Globus pallidus (tissue), 1 donor: ENCODE measurements at regions not wholly inside any gene's neighbourhood (a gene's known extent, or its start where the extent isn't known, plus 50 kb on each side); places are given as distances from the start of the nearest gene placed in this dataset.
"Not testable (repeated sequence)": the region's sequence is repeated elsewhere in the genome, so short reads cannot be mapped to it uniquely, and the experiment has no call there.

Experiments used
- DNase-seq: peaks from one replicate; pipeline ENCODE4 v3.0.0-alpha.2; 2015; ENCODE audit warnings: low spot score

- DNase-seq = no peak
Measured at GRCh38 chr4:75189711-75190335, 256.9 kb downstream of the PARM1 start.

DNA sequence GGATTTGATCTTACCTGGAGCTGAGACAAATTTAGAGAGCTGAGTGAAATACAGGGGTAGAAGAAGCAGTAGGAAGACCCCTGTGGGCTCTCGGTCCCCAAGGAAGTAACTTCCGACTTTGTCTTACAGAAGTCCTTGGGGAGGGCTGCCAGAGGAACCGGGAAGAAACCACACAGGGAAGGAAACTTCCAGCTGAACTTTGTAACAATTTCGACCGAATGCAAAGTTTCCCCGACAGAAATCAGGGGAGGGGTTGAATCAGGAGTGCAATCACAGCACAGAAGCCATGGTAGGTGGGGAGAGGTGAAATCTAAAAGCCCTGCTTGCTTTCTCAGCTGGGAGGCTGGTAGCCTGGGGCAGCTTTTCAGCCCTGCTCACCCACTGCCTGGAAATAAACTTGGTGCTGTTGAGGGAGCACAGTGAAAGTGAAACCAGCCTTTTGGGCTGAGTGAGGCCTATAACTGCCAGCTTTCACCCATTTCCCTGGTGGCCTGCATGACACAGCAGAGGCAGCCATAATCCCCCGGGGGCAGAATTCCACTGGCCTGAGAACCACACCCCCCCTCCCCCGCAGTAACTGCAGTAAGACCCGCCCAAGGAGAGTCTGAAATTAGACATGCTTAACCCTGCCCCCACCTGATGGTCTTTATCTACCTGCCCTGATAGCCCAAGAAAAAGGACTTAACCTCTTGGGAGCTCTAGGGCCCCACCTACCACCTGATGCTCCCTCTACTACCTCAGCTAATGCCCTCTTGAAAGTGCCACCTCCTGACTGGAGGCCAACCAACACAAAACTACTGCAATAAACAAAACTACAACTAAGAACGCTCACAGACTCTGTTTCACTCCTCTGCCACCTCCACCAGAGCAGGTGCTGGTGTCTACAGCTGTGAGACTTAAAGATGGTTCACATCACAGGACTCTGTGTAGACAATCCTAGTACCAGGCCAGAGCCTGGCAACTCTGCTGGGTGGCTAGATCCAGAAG, 248.2 kb downstream of the PARM1 start:
- DNase-seq = no peak

- DNase-seq = no peak
Measured at GRCh38 chr4:75180217-75180616, 247.3 kb downstream of the PARM1 start.

GRCh38 chr4:75179510-75179909, 246.6 kb downstream of the PARM1 start:
- DNase-seq = no peak

DNA sequence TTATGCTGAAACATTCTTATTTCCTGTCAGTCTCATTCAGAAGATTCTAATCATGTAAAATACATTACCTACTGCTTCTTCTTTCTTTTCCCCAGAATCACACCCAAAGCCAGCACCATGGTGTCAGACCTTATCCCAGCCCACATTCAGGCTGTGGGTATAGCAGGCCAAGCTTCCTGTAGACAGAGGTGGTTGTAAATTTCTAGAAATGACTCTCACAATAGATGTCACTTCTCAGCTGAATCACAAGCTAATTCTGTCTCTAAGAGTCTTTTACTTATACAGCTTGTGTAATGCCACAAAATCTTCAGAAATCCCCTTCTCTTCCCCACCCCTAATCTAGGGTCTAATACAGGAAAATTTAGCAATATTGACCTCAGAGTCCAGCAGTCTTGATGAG, 239.6 kb downstream of the PARM1 start:
- no peak for DNase-seq

DNA sequence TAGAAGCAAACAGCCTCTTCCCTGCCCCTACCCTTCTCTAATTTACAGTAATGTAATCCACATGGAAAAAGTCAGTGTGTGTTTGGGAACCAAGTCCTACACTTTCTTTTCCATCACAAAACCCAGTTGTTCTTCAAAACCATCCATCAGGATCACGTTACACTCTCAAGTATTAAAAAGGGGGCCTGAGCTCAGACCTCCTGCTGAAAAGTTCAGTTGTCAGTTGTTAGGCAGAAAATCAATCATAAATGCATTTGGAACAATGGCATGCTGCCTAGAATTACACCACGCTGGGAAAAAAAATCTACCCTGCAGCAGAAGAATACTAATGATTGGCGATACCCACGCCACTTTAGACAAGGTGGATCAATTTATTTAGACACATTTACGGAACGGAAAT, 236.5 kb downstream of the PARM1 start:
- no peak for DNase-seq

DNA sequence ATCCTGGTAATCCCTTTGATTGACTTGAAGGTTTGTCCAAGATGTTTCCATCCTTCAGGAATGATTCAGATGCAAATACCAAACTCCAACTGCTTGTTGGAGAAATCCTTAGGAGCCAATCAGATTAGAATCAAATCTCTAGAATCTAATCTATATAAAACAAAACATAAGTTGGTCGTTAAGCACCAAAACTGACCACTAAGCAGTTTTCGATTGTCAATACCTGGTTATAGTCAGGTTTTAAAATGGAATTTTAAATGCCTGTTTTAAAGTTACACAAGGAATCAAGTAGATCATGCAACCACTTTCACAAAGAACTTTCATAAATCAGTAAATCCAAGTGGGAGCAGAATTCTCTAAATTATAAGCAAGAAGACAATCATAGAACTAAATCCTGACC, 236.1 kb downstream of the PARM1 start:
- no peak for DNase-seq

GRCh38 chr4:75168548-75168947, 235.6 kb downstream of the PARM1 start:
- no peak for DNase-seq

GRCh38 chr4:75165100-75165499, 232.2 kb downstream of the PARM1 start:
- DNase-seq = not testable (repeated sequence)

DNA sequence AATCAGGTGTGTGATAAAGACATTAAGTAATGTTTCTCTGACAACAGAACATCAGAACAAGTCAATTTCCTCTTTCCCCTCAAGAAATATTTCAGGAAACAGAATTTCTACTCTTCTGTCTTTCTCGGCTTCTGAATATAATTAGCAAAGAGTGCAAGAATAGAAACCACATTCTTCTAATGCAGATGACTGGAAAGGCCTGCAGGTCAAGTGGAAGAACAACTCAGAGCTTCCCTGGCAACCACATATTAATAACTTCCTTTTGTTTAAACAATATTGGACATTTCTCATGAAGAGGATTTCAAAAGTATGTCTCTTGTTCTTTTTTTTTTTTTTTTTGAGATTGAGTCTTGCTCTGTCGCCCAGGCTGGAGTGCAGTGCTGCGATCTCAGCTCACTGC, 225.5 kb downstream of the PARM1 start:
- DNase-seq = no peak

- DNase-seq = no peak
Measured at GRCh38 chr4:75154994-75155393, 222.1 kb downstream of the PARM1 start.

DNA sequence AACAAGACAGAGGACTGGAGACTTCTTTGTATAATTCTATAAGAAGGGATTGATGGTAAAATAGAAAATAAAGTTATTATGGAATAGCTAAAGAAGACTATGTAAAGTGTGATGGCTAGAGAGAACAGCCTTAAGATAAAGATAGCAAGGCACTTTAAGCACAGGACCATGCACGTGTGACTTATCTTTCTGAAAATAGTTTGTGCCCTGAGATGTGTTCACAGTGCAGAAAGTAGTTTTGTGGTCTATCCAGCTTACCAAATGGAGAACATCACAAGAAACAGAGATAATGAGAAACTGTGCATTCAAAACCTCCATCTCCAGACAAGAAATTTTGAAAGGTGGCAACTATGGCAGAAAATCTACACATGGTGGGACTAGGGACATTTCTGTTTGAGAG, 213.3 kb downstream of the PARM1 start:
- no peak for DNase-seq

DNA sequence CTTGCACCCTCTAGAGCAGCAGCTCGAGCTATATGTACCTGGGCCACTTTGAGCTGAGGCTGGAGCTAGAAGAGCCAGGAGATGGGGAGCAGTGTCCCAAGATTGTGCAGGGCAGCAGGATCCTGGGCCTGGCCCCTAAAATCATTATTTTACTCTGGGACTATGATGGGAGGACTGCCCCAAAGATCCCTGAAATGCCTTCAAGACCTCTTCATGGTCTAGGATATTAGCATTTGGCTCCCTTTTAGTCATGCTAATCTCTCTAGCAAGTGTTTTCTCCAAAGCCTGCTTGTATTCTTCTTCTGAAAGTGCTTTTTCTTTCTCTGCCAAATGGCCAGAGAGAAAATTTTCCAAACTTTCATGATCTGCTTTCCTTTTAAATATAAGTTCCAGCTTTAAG, 211.6 kb downstream of the PARM1 start:
- no peak for DNase-seq

DNA sequence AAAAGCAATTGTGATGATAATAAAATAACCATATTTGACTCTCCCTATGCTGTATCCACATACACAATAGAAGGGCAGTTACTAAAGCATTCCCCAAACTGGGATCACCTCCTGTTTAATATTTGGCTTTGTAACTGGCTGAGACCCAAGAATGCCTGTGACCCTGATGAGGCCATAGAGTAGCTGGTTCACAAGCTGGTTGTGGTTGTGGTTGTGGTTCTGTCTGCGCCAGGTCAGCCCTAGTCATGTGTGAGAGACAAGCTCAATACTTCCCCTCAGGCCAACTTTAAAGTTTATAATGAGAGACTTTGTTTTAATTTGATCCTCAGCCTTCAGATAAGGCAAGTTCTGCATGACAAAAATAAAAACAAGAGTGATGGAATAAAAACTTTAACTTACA, 209.9 kb downstream of the PARM1 start:
- no peak for DNase-seq

DNA sequence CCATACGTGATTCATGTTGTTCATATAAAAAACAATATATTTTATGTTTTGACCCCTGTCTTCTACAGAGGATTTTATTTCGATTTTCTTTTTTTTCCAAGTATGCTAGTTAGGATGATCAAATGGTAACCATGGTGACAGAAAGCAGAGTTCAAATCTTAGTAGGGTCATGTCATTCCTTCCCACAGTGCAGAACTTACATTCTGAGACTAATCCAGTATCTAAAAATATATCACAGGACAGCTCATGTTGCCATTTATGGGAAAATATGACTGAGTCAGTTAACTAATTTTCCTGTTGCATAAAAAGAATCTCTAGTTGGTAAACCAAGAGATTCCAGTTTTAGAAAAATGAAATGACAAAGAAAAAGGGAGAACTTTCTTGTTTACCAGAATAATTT, 209.5 kb downstream of the PARM1 start:
- DNase-seq = no peak

DNA sequence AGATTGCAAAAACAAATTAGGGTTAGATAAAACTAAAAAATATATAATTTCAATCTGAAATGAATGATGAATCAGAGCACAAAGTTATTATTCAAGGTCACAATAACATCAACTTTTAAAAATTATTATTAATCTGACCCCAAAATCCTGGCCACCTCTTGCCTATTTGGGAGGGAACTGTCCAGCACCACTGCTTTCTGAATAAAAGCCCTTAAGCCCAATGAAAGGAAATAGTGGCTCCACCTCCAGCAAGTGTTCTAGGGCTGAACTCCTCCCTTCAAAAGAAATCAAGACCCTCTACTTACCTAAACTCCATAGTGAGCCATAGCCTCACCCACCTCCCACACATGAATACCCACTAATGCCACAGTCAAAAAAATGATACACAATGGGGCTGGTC, 208.2 kb downstream of the PARM1 start:
- DNase-seq = no peak

GRCh38 chr4:75137302-75137701, 204.4 kb downstream of the PARM1 start:
- no peak for DNase-seq

GRCh38 chr4:75135068-75135825, 202.3 kb downstream of the PARM1 start:
- DNase-seq = no peak

GRCh38 chr4:75126870-75127269, 194.0 kb downstream of the PARM1 start:
- not testable (repeated sequence) for DNase-seq

GRCh38 chr4:75126058-75126457, 193.1 kb downstream of the PARM1 start:
- no peak for DNase-seq

GRCh38 chr4:75122424-75123014, 189.6 kb downstream of the PARM1 start:
- DNase-seq = no peak

DNA sequence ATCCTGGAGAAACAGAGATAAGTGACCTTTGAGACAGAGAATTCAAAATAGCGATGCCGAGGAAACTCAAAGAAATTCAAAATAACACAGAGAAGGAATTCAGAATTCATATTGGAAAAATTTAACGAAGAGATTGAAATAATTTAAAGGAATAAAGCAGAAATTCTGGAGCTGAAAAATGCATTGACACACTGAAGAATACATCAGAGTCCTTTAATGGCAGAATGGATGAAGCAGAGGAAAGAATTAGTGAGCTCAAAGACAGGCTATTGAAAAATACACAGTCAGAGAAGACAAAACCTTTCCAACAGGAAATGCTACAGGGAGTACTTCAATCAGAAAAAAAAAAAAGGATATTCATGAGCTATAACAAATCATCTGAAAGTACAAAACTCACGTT, 185.8 kb downstream of the PARM1 start:
- DNase-seq = no peak
